Hematopoietic multipotent progenitor cell (in vitro differentiated cells): ENCODE measurements at regions not wholly inside any gene's neighbourhood (a gene's known extent, or its start where the extent isn't known, plus 50 kb on each side); places are given as distances from the start of the nearest gene placed in this dataset. TPM values are rescaled to one million over a fixed set of nuclear protein-coding genes. Genes with fewer than 3 reads are reported as not detected.

ENCODE experiments used
- DNase-seq, 3 donors: peaks; one replicate each; pipeline ENCODE4 v3.0.0-alpha.2; 2011 to 2015; ENCODE audit warnings: low read depth in 2 of 3, low spot score in 2 of 3
- small RNA-seq: library from RNA; depleted of rRNA; stranded (forward); fragments of <200 nt; gene quantifications from one replicate; pipeline ENCODE3, GENCODE V24; 2012

DNA sequence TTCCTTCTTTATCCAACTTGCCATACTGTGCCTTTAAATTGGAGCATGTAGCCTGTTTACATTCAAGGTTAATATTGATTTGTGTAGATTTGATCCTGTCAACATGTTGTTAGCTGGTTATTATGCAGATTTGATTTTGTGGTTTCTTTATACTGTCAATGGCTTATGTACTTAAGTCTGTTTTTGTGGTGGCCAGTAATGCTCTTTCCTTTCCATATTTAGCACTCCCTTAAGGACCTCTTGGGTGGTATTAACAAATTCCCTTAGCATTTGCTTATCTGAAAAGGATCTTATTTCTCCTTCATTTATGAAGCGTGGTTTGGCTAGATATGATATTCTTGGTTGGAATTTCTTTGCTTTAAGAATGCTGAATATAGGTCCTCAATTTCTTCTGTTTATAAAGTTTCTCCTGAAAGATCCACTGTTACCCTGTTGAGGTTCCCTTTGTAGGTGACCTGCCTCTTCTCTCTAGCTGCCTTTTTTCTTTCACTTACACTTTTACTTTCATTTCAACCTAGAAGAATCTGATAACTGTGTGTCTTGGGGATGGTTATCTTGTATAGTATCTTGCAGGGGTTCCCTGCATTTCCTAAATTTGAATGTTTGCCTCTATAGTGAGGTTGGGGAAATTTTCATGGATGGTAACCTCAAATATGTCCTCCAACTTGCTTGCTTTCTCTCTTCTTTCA lies 86.9 kb upstream of the NEGR1 start:
- DNase-seq = peak in 1 of 3 donors; percentile 21

DNA sequence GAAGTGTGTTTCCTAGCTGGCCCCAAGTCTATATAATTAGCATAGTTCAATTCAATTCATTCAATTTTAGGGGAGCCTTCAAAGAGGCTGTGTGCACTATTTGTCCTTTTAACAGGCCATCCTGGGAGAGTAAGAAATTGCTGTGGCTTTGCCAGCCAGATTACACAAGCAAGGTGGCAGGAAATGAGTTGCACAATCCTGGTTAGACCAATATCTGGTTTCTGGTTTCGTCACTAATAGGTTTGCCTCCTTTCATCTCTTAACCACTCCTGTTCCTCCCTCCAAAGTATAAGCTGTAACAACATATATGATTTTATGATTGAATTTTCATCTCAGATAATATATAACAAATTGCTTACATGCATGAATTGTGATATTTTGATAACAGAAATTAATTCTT lies 84.1 kb upstream of the NEGR1 start:
- peak in 2 of 3 donors; percentile 71 to 90 for DNase-seq

DNA sequence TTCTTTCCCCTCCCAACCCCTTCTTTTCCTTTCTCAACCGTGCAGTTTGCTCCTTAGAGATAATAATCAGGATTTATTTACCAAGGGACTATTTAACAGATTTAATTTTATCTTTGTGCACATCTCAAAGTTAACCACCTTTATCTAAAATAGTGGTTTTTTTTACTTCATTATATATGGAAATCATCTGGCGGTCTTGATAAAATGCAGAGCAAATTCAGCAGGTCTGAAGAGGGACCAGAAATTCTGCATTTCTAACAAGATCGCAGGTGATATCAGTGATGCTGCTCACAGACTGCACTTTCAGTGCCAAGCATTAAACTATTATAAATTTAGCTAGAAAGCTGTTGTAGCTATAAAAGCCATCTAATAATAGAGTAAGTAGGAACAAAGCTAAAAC lies 83.4 kb upstream of the NEGR1 start:
- no peak for DNase-seq

DNA sequence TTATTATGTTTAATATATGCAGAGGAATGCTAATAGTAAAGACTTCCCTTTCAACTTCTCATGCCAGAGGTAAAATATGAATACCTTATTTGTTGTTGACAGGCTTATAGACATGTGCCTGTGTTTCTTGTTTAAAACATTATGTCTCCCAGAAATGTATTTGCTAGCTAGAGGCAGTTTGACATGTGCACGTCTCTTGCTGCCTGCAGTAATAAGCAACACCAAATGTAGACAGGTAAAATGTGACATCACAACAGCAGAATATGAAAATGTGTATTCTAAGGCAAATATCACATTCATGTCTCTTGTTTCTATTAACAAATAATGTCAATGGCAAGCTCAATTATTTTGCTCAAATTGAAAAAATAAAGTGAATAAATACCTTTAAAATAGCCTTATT lies 80.2 kb upstream of the NEGR1 start:
- DNase-seq = no peak

DNA sequence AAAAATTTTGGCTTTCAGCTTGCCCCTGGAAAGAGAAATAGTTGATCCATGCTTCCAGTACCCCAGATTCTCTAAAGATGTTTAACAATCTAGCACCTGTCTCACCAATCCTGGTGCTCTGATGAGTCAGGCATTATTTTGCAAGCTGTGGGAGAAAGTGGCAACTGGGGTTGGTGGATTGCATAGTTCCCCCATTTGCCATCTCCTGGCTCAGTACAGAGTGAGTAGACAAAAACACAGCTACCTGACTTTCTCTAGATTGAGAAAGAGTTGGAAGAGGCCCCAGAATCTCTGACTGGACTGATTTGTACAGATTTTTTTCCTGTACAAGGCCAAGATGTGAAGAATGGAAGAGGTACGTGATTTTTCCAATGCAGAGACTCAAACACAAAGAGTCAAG lies 75.1 kb upstream of the NEGR1 start:
- DNase-seq = no peak

DNA sequence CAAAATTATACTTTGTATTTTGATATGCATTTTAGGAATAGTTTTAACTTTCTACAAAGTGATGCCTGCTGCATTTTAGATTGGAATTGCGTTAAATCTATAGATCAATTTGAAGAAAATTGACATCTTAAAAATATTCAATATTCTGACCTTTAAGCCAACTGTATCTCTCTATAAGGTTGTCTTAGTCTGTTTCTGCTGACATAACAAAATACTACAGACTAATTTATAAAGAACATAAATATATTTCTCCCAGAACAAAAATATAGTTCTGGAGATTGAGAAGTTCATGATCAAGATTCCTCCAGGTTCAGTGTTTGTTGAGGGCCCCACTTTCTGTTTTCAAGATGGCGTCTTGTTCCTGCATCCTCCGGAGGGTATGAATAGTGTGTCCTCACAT lies 73.6 kb upstream of the NEGR1 start:
- DNase-seq = no peak

DNA sequence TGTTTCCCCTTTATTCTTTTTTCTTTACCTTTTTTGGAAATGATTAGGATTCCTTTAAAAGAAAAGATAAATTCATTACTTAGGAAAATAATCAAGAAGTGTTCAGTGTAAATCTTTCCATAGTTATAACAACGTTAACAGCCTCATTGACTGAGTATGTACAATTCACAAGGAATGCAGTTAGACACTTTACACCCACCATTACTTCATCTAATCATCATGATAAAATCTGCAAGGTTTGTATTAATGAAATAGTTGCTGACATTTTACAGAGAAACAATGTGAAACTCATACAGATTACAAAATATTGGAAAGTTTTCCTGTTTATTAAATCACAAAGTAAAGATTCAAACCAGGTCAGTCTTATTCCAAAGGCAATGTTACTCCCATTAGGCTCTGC lies 59.3 kb upstream of the NEGR1 start:
- DNase-seq = no peak

DNA sequence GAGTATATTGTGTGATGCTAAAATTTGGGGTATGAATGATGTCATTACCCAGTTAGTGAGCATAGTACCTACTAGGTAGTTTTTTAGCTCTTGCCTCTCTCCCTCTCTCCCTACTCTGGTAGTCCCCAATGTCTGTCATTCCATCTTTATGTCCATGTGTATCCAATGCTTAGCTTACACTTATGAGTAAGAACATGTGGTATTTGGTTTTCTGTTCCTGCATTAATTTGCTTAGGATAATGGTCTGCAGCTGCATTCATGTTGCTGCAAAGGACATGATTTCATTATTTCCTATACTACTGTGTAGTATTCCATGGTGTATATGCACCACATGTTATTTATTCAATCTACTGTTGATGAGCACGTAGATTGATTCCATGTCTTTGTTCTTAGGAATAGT lies 54.4 kb upstream of the NEGR1 start:
- no peak for DNase-seq

Small RNA genes in the stretch of these regions (small RNA-seq; reads per million reads assigned to genes)
- gene RN7SKP19 (not detected), gene RNA5SP50 (not detected), gene RNU4ATAC8P (not detected), gene RNU6-1246P (not detected)
